SK-N-SH (cell line): ENCODE measurements at regions not wholly inside any gene's neighbourhood (a gene's known extent, or its start where the extent isn't known, plus 50 kb on each side); places are given as distances from the start of the nearest gene placed in this dataset.

Experiments
- CTCF ChIA-PET: fragments of 300-600, 350-600 bp; formaldehyde crosslinking; extraction: SDS; loops from one replicate; lab custom pipeline; 2021; lab: Yijun Ruan, JAX
- POLR2A ChIA-PET: fragments of 350-600 bp; sonication (Branson Sonifier 250); formaldehyde crosslinking; extraction: SDS; loops from one replicate; lab custom pipeline; 2020; ENCODE audit warnings: antibody characterized with exemption, inconsistent platforms; lab: Yijun Ruan, JAX
- DNase-seq: peaks from one replicate; pipeline ENCODE4 v3.0.0; 2012
- H2AFZ ChIP-seq: fragments of 200-600 bp; sonication (generic); 2 replicates; pipeline ENCODE4 v1.8.1; 2016; ENCODE audit warnings: antibody characterized with exemption, mild to moderate bottlenecking, low read depth
- H3F3A ChIP-seq: fragments of 200-600 bp; sonication (generic); replicated peaks from 2 replicates; pipeline ENCODE3; 2016; ENCODE audit warnings: antibody characterized with exemption, mild to moderate bottlenecking; ENCODE audit not compliant: insufficient read depth
- H3K27ac ChIP-seq, 2 experiments: fragments of 200-500 bp in 1 of 2; fragments of 200-600 bp in 1 of 2; sonication (Bioruptor generic) in 1 of 2; sonication (generic), shearing (Covaris generic) in 1 of 2; 2 replicates each; pipeline versions ENCODE4 v1.5.1 to v1.6.1; 2014 to 2016; ENCODE audit warnings: low read depth in 2 of 2, inconsistent platforms in 1 of 2, low read length in 1 of 2, mild to moderate bottlenecking in 1 of 2, mixed read lengths in 1 of 2
- H3K27me3 ChIP-seq: fragments of 200-600 bp; sonication (generic), shearing (Covaris generic); 2 replicates; pipeline ENCODE4 v1.6.1; 2016; ENCODE audit warnings: mixed run types; ENCODE audit not compliant: insufficient read depth
- H3K36me3 ChIP-seq, 2 experiments: fragments of 200-500 bp in 1 of 2; fragments of 200-600 bp in 1 of 2; sonication (Bioruptor generic) in 1 of 2; sonication (generic) in 1 of 2; replicated peaks in 1 of 2; 2 replicates each; pipeline versions ENCODE3 to v1.5.1; 2014 to 2016; ENCODE audit warnings: low read length in 1 of 2, mild to moderate bottlenecking in 1 of 2; ENCODE audit not compliant: insufficient read depth in 2 of 2, control insufficient read depth in 1 of 2
- H3K4me1 ChIP-seq, 2 experiments: fragments of 200-500 bp in 1 of 2; fragments of 200-600 bp in 1 of 2; sonication (Bioruptor generic) in 1 of 2; sonication (generic), shearing (Covaris generic) in 1 of 2; 2 replicates each; pipeline versions ENCODE4 v1.5.1 to v1.6.1; 2014 to 2016; ENCODE audit warnings: low read depth in 1 of 2, low read length in 1 of 2, mixed run types in 1 of 2; ENCODE audit not compliant: insufficient read depth in 2 of 2, control insufficient read depth in 1 of 2
- H3K4me2 ChIP-seq: fragments of 200-600 bp; sonication (generic), shearing (Covaris generic); 2 replicates; pipeline ENCODE4 v1.6.1; 2017; ENCODE audit warnings: mixed run types
- H3K4me3 ChIP-seq, 2 experiments: fragments of 200-500 bp in 1 of 2; fragments of 200-600 bp in 1 of 2; sonication (Bioruptor generic) in 1 of 2; sonication (generic), shearing (Covaris generic) in 1 of 2; 2 replicates each; pipeline versions ENCODE4 v1.5.1 to v1.8.1; 2014 to 2016; ENCODE audit warnings: low read depth in 2 of 2, inconsistent platforms in 1 of 2, low read length in 1 of 2, mild to moderate bottlenecking in 1 of 2, mixed read lengths in 1 of 2, moderate library complexity in 1 of 2
- H3K79me2 ChIP-seq: fragments of 200-600 bp; sonication (generic); 2 replicates; pipeline ENCODE4 v1.8.1; 2017; ENCODE audit warnings: mild to moderate bottlenecking; ENCODE audit not compliant: insufficient read depth
- H3K9ac ChIP-seq: fragments of 200-600 bp; sonication (generic); 2 replicates; pipeline ENCODE4 v1.6.1; 2017; ENCODE audit warnings: mixed run types
- H3K9me2 ChIP-seq: fragments of 200-600 bp; sonication (generic); 2 replicates; pipeline ENCODE4 v1.6.1; 2017; ENCODE audit warnings: mixed run types
- H3K9me3 ChIP-seq: fragments of 200-600 bp; sonication (generic); 2 replicates; pipeline ENCODE4 v1.6.1; 2017; ENCODE audit warnings: mixed run types, mild to moderate bottlenecking, moderate library complexity
- H4K20me1 ChIP-seq: fragments of 200-600 bp; sonication (generic); 2 replicates; pipeline ENCODE4 v1.6.1; 2017; ENCODE audit warnings: mild to moderate bottlenecking, mixed run types; ENCODE audit not compliant: insufficient read depth
- ELF1 ChIP-seq: IDR thresholded peaks from 2 replicates; pipeline ENCODE4 v1.4.0; 2012
- EZH2phosphoT487 ChIP-seq: fragments of 200-600 bp; sonication (generic); IDR thresholded peaks from 2 replicates; pipeline ENCODE4 v1.6.1; 2017; ENCODE audit warnings: low read depth, mixed run types, mild to moderate bottlenecking, antibody characterized with exemption, moderate library complexity, borderline replicate concordance
- FOSL2 ChIP-seq: IDR thresholded peaks from 2 replicates; pipeline ENCODE4 v1.4.0; 2012; ENCODE audit warnings: low read depth, mild to moderate bottlenecking, moderate library complexity, borderline replicate concordance
- FOXJ3 ChIP-seq: sonication (generic); formaldehyde crosslinking; IDR thresholded peaks from 2 replicates; pipeline ENCODE4 v1.5.1; 2020; ENCODE audit warnings: mild to moderate bottlenecking, missing genetic modification reagents
- FOXM1 ChIP-seq: IDR thresholded peaks from 2 replicates; pipeline ENCODE4 v1.4.0; 2012; ENCODE audit warnings: low read depth, mild to moderate bottlenecking
- GABPA ChIP-seq: IDR thresholded peaks from 2 replicates; pipeline ENCODE4 v1.4.0; 2012; ENCODE audit warnings: low read depth, mild to moderate bottlenecking
- JUND ChIP-seq: IDR thresholded peaks from 2 replicates; pipeline ENCODE4 v1.4.0; 2012
- MEF2A ChIP-seq: IDR thresholded peaks from 2 replicates; pipeline ENCODE4 v1.4.0; 2012; ENCODE audit warnings: low read depth, borderline replicate concordance
- MXI1 ChIP-seq: IDR thresholded peaks from 2 replicates; pipeline ENCODE4 v1.6.1; 2012; ENCODE audit warnings: mild to moderate bottlenecking, low read depth, low read length, improper control_type of control experiment
- RAD21 ChIP-seq: IDR thresholded peaks from 2 replicates; pipeline ENCODE4 v1.6.1; 2012; ENCODE audit warnings: mild to moderate bottlenecking, low read length
- RCOR1 ChIP-seq: fragments of 150-350 bp; IDR thresholded peaks from 2 replicates; pipeline ENCODE4 v1.6.1; 2017; ENCODE audit warnings: antibody characterized with exemption, low read length
- RFX5 ChIP-seq: IDR thresholded peaks from 2 replicates; pipeline ENCODE4 v1.6.1; 2012; ENCODE audit warnings: mild to moderate bottlenecking, improper control_type of control experiment, low read length
- RXRA ChIP-seq: IDR thresholded peaks from 2 replicates; pipeline ENCODE4 v1.4.0; 2012; ENCODE audit warnings: low read depth, mild to moderate bottlenecking, borderline replicate concordance
- SIN3A ChIP-seq: IDR thresholded peaks from 2 replicates; pipeline ENCODE4 v1.6.1; 2012; ENCODE audit warnings: low read depth, mild to moderate bottlenecking, low read length, moderate library complexity, borderline replicate concordance
- SMC3 ChIP-seq: IDR thresholded peaks from 2 replicates; pipeline ENCODE4 v1.6.1; 2012; ENCODE audit warnings: low read depth, low read length, improper control_type of control experiment
- TCF12 ChIP-seq: IDR thresholded peaks from 2 replicates; pipeline ENCODE4 v1.4.0; 2012
- YY1 ChIP-seq: IDR thresholded peaks from 2 replicates; pipeline ENCODE4 v1.4.0; 2012; ENCODE audit warnings: low read depth, mild to moderate bottlenecking
- WGBS: methylation state at CpG from one replicate; pipeline ENCODE4 v1.1.6; 2017; ENCODE audit warnings: low lambda C conversion rate; 5-methylcytosine and 5-hydroxymethylcytosine counted together
- TF ChIP-seq, protein P1 (sequence below): fragments of 150-350 bp; IDR thresholded peaks from 2 replicates; pipeline ENCODE4 v1.6.1; 2017; ENCODE audit warnings: antibody characterized with exemption, low read length, low read depth, borderline replicate concordance
- TF ChIP-seq, protein P2 (sequence below): IDR thresholded peaks from 2 replicates; pipeline ENCODE4 v1.4.0; 2012; ENCODE audit warnings: low read depth
- TF ChIP-seq, protein P3 (sequence below): IDR thresholded peaks from 2 replicates; pipeline ENCODE4 v1.6.1; 2012; ENCODE audit warnings: mild to moderate bottlenecking, low read depth, low read length, moderate library complexity
- TF ChIP-seq, protein P4 (sequence below): IDR thresholded peaks from 2 replicates; pipeline ENCODE4; 2012

DNA sequence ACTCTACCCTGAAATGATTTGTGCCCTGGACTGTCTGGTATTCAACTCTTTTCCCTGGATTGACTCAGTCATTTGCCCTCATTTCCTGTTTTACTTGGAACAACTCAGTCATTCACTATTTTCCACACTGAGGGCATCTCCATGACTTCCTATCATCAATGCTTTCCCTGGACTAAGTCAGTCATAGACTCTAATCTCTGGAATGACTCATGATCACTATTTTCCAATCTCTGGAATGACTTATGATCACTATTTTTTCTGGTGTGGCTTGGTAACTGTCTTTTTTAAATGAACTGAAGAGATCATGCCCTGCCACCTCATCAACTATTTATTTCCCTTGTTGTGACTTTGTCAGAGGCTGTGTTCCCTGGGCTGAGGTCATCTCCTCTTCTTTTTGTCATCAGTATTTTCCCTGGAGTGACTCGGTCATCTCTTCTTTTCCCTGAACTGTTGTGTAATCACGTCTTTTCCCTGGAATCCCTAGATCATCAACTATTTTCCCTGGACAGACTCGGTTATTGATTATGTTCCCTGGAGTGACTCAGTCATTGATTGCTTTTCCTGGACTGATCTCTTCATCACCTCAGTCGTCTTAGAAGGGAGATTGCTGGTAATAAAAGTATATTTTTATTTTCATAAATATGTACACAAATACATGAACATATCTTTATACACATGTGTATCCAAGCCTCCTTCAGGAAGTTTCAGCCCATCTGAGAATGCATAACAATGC is 327.1 kb upstream of the VCX start:
- H3K36me3 ChIP-seq, result no peaks in the 10 kb centered on the region
- H3K4me2 ChIP-seq, result no peak overlapping the region
- TF ChIP-seq SMC3, result no peak
- TF ChIP-seq EZH2phosphoT487, result no peak
- TF ChIP-seq, protein P1, sequence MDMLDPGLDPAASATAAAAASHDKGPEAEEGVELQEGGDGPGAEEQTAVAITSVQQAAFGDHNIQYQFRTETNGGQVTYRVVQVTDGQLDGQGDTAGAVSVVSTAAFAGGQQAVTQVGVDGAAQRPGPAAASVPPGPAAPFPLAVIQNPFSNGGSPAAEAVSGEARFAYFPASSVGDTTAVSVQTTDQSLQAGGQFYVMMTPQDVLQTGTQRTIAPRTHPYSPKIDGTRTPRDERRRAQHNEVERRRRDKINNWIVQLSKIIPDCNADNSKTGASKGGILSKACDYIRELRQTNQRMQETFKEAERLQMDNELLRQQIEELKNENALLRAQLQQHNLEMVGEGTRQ, result no peak
- TF ChIP-seq RXRA, result no peak
- TF ChIP-seq MXI1, result no peak
- TF ChIP-seq YY1, result no peak
- TF ChIP-seq MEF2A, result no peak
- TF ChIP-seq GABPA, result no peak
- TF ChIP-seq, protein P2, sequence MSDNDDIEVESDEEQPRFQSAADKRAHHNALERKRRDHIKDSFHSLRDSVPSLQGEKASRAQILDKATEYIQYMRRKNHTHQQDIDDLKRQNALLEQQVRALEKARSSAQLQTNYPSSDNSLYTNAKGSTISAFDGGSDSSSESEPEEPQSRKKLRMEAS, result no peak
- no peak for TF ChIP-seq FOXJ3 (CRISPR knock-in tag)
- TF ChIP-seq TCF12, result no peak
- no peak for TF ChIP-seq ELF1
- TF ChIP-seq SIN3A, result no peak
- no peak for TF ChIP-seq FOSL2
- no peak for TF ChIP-seq RCOR1
- TF ChIP-seq RAD21, result no peak
- ChIA-PET POLR2A (no interaction called here), CTCF (no interaction called here)
- H3F3A ChIP-seq, result no peaks in the 10 kb centered on the region
- H2AFZ ChIP-seq, result no peak overlapping the region
- no peaks in the 10 kb centered on the region for H3K9me2 ChIP-seq
- 6% methylated on average over 4 of the region's 4 CpGs for WGBS
- no peaks in the 10 kb centered on the region for H4K20me1 ChIP-seq
- no peaks in the 10 kb centered on the region for H3K27me3 ChIP-seq
- no peaks in the 10 kb centered on the region for H3K4me1 ChIP-seq
- H3K9ac ChIP-seq, result no peak overlapping the region
- H3K9me3 ChIP-seq, result no peaks in the 10 kb centered on the region
- H3K27ac ChIP-seq, result no peak overlapping the region
- no peak overlapping the region for H3K4me3 ChIP-seq
- H3K79me2 ChIP-seq, result no peaks in the 10 kb centered on the region
- no peak for DNase-seq

DNA sequence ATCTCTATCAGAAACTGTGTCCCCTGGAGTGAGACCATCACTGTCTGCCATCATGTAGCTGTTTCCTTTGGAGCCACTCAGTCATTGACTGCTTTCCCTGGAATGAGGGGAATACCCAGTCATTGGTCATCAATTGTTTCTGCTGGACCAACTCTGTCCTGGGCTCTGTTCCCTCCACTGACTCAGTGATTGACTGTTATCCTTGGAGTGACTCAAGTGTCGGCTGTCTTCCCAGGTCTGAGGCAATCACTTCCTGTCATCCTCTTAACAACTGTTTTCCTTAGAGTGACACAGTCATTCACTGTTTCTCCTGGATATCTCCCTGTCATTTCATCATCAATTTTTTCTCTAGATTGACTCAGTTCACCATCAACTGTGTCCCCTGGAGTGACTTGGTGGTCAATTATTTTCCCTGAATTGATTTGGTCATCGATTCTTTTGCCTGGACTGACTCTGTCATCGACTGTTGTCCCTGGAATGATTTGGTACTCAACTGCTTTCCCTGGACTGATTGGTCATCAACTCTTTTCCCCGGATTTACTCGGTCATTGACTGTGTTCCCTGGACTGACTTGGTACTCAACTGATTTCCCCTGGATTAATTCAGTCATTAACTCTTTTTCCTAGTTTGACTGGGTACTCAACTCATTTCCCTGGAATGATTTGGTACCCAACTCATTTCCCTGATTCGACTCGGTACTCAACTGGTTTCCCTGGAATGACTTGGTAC is 327.9 kb upstream of the VCX start:
- no peak for DNase-seq
- WGBS, result 6% methylated on average over 7 of the region's 7 CpGs
- ChIA-PET POLR2A (no interaction called here), CTCF (no interaction called here)
- Histone ChIP-seq H3K9me3 (no peaks in the 10 kb centered on the region), H3K79me2 (no peaks in the 10 kb centered on the region), H3K9ac (no peak overlapping the region), H3K27ac (no peak overlapping the region), H3F3A (no peaks in the 10 kb centered on the region), H3K9me2 (no peaks in the 10 kb centered on the region), H3K4me3 (no peak overlapping the region), H3K4me1 (no peaks in the 10 kb centered on the region), H2AFZ (no peak overlapping the region), H3K27me3 (no peaks in the 10 kb centered on the region), H3K4me2 (no peak overlapping the region), H4K20me1 (no peaks in the 10 kb centered on the region), H3K36me3 (no peaks in the 10 kb centered on the region)
- TF ChIP-seq ELF1 (no peak), SMC3 (no peak), FOSL2 (no peak), MEF2A (no peak), RFX5 (no peak), FOXM1 (no peak), JUND (no peak), RAD21 (no peak), GABPA (no peak)
- TF ChIP-seq, protein P3, sequence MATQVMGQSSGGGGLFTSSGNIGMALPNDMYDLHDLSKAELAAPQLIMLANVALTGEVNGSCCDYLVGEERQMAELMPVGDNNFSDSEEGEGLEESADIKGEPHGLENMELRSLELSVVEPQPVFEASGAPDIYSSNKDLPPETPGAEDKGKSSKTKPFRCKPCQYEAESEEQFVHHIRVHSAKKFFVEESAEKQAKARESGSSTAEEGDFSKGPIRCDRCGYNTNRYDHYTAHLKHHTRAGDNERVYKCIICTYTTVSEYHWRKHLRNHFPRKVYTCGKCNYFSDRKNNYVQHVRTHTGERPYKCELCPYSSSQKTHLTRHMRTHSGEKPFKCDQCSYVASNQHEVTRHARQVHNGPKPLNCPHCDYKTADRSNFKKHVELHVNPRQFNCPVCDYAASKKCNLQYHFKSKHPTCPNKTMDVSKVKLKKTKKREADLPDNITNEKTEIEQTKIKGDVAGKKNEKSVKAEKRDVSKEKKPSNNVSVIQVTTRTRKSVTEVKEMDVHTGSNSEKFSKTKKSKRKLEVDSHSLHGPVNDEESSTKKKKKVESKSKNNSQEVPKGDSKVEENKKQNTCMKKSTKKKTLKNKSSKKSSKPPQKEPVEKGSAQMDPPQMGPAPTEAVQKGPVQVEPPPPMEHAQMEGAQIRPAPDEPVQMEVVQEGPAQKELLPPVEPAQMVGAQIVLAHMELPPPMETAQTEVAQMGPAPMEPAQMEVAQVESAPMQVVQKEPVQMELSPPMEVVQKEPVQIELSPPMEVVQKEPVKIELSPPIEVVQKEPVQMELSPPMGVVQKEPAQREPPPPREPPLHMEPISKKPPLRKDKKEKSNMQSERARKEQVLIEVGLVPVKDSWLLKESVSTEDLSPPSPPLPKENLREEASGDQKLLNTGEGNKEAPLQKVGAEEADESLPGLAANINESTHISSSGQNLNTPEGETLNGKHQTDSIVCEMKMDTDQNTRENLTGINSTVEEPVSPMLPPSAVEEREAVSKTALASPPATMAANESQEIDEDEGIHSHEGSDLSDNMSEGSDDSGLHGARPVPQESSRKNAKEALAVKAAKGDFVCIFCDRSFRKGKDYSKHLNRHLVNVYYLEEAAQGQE, result no peak
- TF ChIP-seq, protein P4, sequence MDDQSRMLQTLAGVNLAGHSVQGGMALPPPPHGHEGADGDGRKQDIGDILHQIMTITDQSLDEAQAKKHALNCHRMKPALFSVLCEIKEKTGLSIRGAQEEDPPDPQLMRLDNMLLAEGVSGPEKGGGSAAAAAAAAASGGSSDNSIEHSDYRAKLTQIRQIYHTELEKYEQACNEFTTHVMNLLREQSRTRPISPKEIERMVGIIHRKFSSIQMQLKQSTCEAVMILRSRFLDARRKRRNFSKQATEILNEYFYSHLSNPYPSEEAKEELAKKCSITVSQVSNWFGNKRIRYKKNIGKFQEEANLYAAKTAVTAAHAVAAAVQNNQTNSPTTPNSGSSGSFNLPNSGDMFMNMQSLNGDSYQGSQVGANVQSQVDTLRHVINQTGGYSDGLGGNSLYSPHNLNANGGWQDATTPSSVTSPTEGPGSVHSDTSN, result no peak
- TF ChIP-seq, protein P1, result no peak
